ENCODE measurements at regions not wholly inside any gene's neighbourhood (a gene's known extent, or its start where the extent isn't known, plus 50 kb on each side); places are given as distances from the start of the nearest gene placed in this dataset.
"Not testable (repeated sequence)": the region's sequence is repeated elsewhere in the genome, so short reads cannot be mapped to it uniquely, and the experiment has no call there.

GRCh38 chr17:45668316-45668715 lies 115.8 kb upstream of the CRHR1 start:
- Mint-ChIP-seq H3K4me3 (ENCODE audit: unreplicated experiment) (no peak overlapping the region), H3K9me3 (ENCODE audit: unreplicated experiment) (no peaks in the 10 kb centered on the region), H3K4me1 (ENCODE audit: low read depth, unreplicated experiment) (no peaks in the 10 kb centered on the region), H3K27me3 (ENCODE audit: unreplicated experiment) (no peaks in the 10 kb centered on the region), H3K27ac (ENCODE audit: unreplicated experiment) (no peak overlapping the region), H3K36me3 (ENCODE audit: unreplicated experiment) (no peaks in the 10 kb centered on the region)
- no peak for DNase-seq
- TF ChIP-seq CTCF (IDR thresholded peaks at IDR 0.05; ENCODE audit: partially characterized antibody, unreplicated experiment) = no peak

- Mint-ChIP-seq H3K36me3 (ENCODE audit: unreplicated experiment) (no peaks in the 10 kb centered on the region), H3K27me3 (ENCODE audit: unreplicated experiment) (no peaks in the 10 kb centered on the region), H3K27ac (ENCODE audit: unreplicated experiment) (no peak overlapping the region), H3K4me3 (ENCODE audit: unreplicated experiment) (no peak overlapping the region), H3K4me1 (ENCODE audit: low read depth, unreplicated experiment) (no peaks in the 10 kb centered on the region), H3K9me3 (ENCODE audit: unreplicated experiment) (no peaks in the 10 kb centered on the region)
- no peak for TF ChIP-seq CTCF (IDR thresholded peaks at IDR 0.05; ENCODE audit: partially characterized antibody, unreplicated experiment)
- DNase-seq = no peak
Measured at GRCh38 chr17:45672301-45672700, 111.8 kb upstream of the CRHR1 start.

GRCh38 chr17:45672792-45673191 lies 111.3 kb upstream of the CRHR1 start:
- H3K36me3 Mint-ChIP-seq (ENCODE audit: unreplicated experiment) = no peaks in the 10 kb centered on the region

GRCh38 chr17:45673759-45674158 lies 110.4 kb upstream of the CRHR1 start:
- not testable (repeated sequence) for H3K4me3 Mint-ChIP-seq (ENCODE audit: unreplicated experiment); H3K27me3 Mint-ChIP-seq (ENCODE audit: unreplicated experiment); H3K36me3 Mint-ChIP-seq (ENCODE audit: unreplicated experiment); DNase-seq; H3K9me3 Mint-ChIP-seq (ENCODE audit: unreplicated experiment); H3K4me1 Mint-ChIP-seq (ENCODE audit: low read depth, unreplicated experiment); H3K27ac Mint-ChIP-seq (ENCODE audit: unreplicated experiment)

More at GRCh38 chr17:45672792-45673191, 111.3 kb upstream of the CRHR1 start:
- no peak for DNase-seq
- Mint-ChIP-seq H3K4me1 (ENCODE audit: low read depth, unreplicated experiment) (no peaks in the 10 kb centered on the region), H3K9me3 (ENCODE audit: unreplicated experiment) (no peaks in the 10 kb centered on the region), H3K4me3 (ENCODE audit: unreplicated experiment) (no peak overlapping the region), H3K27me3 (ENCODE audit: unreplicated experiment) (no peaks in the 10 kb centered on the region), H3K27ac (ENCODE audit: unreplicated experiment) (no peak overlapping the region)
- TF ChIP-seq CTCF (IDR thresholded peaks at IDR 0.05; ENCODE audit: partially characterized antibody, unreplicated experiment) = no peak

GRCh38 chr17:45675012-45675411 lies 109.1 kb upstream of the CRHR1 start:
- Mint-ChIP-seq H3K4me3 (ENCODE audit: unreplicated experiment) (no peak overlapping the region), H3K9me3 (ENCODE audit: unreplicated experiment) (no peaks in the 10 kb centered on the region), H3K27me3 (ENCODE audit: unreplicated experiment) (no peaks in the 10 kb centered on the region), H3K27ac (ENCODE audit: unreplicated experiment) (no peak overlapping the region), H3K4me1 (ENCODE audit: low read depth, unreplicated experiment) (no peaks in the 10 kb centered on the region), H3K36me3 (ENCODE audit: unreplicated experiment) (no peaks in the 10 kb centered on the region)
- no peak for TF ChIP-seq CTCF (IDR thresholded peaks at IDR 0.05; ENCODE audit: partially characterized antibody, unreplicated experiment)
- DNase-seq = no peak

- no peak overlapping the region for H3K4me3 Mint-ChIP-seq (ENCODE audit: unreplicated experiment)
- DNase-seq = no peak
- no peak for TF ChIP-seq CTCF (IDR thresholded peaks at IDR 0.05; ENCODE audit: partially characterized antibody, unreplicated experiment)
- H3K9me3 Mint-ChIP-seq (ENCODE audit: unreplicated experiment) = no peaks in the 10 kb centered on the region
- no peaks in the 10 kb centered on the region for H3K4me1 Mint-ChIP-seq (ENCODE audit: low read depth, unreplicated experiment)
- H3K36me3 Mint-ChIP-seq (ENCODE audit: unreplicated experiment) = no peaks in the 10 kb centered on the region
- H3K27me3 Mint-ChIP-seq (ENCODE audit: unreplicated experiment) = no peaks in the 10 kb centered on the region
- H3K27ac Mint-ChIP-seq (ENCODE audit: unreplicated experiment) = no peak overlapping the region
Measured at GRCh38 chr17:45675892-45676291, 108.2 kb upstream of the CRHR1 start.

Data from glutamatergic neuron (in vitro differentiated cells).